ENCODE measurements at regions not wholly inside any gene's neighbourhood (a gene's known extent, or its start where the extent isn't known, plus 50 kb on each side); places are given as distances from the start of the nearest gene placed in this dataset.

GRCh38 chr5:40406741-40407211 is 272.9 kb upstream of the PTGER4 start:
- TF ChIP-seq EZH2 (IDR thresholded peaks at IDR 0.05; ENCODE audit: low read length, unreplicated experiment), result no peak
- no peak for TF ChIP-seq CTCF (conservative IDR thresholded peaks at IDR 0.05; ENCODE audit: low read depth, low read length)
- TF ChIP-seq EZH2phosphoT487 (IDR thresholded peaks at IDR 0.05; ENCODE audit: borderline replicate concordance, low read length), result no peak
